ENCODE measurements at regions not wholly inside any gene's neighbourhood (a gene's known extent, or its start where the extent isn't known, plus 50 kb on each side); places are given as distances from the start of the nearest gene placed in this dataset.

- TF ChIP-seq POLR2A (IDR thresholded peaks at IDR 0.05) = no peak
- TF ChIP-seq CTCF (IDR thresholded peaks at IDR 0.05 in 4 of 5, conservative IDR thresholded peaks at IDR 0.05 in 1 of 5) = no peak
Measured at GRCh38 chr4:84381759-84382158, 117.3 kb downstream of the NKX6-1 start.
